HG02588 (cell line): ENCODE measurements at regions not wholly inside any gene's neighbourhood (a gene's known extent, or its start where the extent isn't known, plus 50 kb on each side); places are given as distances from the start of the nearest gene placed in this dataset.
"Not testable (repeated sequence)": the region's sequence is repeated elsewhere in the genome, so short reads cannot be mapped to it uniquely, and the experiment has no call there.

Experiments
- ATAC-seq: cut with Tn5 transposase; IDR thresholded peaks from one replicate; pipeline ENCODE4 v1.9.1; 2021; ENCODE audit warnings: mild to moderate bottlenecking, moderate library complexity; ENCODE audit not compliant: unreplicated experiment

- ATAC-seq: no peak
These were observed 882.2 kb upstream of the B3GALT2 start for GRCh38 chr1:194068446-194069167.

- ATAC-seq: no peak
These were observed 881.4 kb upstream of the B3GALT2 start for GRCh38 chr1:194067772-194068171.

DNA sequence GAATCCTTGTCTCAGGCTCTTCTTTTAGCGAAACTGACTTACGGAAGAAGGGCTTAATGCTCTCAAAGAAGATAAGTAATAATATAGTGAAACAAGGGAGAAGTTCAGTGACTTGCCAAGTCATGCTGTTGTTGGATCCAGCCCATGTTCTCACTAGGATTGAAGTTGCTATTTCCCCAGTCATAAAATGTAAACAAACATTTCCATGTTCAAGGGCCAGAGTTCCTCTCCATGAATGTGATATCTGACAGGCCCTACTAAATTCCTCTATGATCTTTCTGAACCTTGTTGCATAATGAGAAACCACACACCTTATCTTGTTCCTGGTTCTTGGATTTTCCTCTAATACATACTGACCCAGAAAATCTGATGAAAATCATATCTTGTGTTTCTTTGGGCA is 876.5 kb upstream of the B3GALT2 start:
- ATAC-seq: no peak

DNA sequence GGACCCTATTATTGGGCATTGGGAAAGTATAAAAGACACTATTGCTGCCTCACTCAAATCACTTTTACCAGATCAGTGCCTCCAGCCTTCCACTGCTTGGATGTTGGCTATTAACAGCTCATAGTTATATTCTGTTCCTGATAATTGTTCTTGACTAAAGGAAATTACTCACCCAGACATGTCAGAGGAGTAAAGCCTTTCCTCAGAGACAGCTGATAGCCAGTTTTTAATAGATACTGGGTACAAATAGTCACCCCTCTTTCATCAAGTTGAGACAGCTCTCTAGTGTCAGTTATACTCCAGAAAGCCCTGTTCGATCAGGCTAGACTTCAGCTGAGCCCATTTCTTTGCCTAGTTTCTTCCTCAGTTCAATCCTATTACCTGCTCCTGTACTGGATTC is 876.1 kb upstream of the B3GALT2 start:
- no peak for ATAC-seq

DNA sequence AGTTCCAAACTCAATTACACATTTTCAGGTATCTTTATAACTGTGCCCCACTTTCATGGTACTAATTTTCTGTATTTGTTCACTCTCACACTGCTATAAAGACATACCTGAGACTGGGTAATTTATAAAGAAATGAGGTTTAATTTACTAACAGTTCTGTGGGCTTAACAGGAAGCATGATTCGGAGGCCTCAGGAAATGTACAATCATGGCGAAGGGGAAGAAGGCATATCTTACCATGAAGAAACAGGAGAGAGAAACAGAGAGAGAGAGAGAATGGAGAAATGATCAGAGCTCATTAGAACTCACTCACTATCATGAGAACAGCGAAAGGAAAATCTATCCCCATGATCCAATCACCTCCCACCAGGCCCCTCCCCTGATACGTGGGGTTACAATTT is 874.1 kb upstream of the B3GALT2 start:
- ATAC-seq: no peak

GRCh38 chr1:194058268-194058667 is 871.9 kb upstream of the B3GALT2 start:
- not testable (repeated sequence) for ATAC-seq

DNA sequence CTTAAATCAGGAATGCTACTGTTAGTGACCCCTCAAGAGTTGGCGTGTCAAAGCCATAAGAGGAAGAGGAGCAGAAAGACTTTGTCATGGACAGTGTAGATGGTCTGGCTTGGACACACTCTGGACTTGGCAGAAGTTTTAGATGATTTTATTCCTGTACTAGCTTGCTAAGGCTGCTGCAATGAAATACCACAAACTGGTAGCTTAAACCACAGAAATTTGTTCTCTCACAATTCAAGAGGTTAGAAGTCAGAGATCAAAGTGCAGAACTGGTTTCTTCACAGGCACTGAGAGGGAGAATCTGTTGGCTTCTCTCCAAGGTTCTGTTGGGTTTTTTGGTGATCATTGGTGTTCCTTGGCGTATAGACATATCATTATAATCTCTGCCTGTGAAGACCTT is 869.8 kb upstream of the B3GALT2 start:
- ATAC-seq: no peak

- ATAC-seq: no peak
These were observed 869.1 kb upstream of the B3GALT2 start for GRCh38 chr1:194055536-194055935.

GRCh38 chr1:194052514-194053338 is 866.3 kb upstream of the B3GALT2 start:
- peak; percentile 66 for ATAC-seq

GRCh38 chr1:194047921-194048320 is 861.5 kb upstream of the B3GALT2 start:
- ATAC-seq: no peak

- no peak for ATAC-seq
These were observed 860.8 kb upstream of the B3GALT2 start for GRCh38 chr1:194047206-194047605.

- ATAC-seq: no peak
These were observed 859.0 kb upstream of the B3GALT2 start for GRCh38 chr1:194045416-194045815.

DNA sequence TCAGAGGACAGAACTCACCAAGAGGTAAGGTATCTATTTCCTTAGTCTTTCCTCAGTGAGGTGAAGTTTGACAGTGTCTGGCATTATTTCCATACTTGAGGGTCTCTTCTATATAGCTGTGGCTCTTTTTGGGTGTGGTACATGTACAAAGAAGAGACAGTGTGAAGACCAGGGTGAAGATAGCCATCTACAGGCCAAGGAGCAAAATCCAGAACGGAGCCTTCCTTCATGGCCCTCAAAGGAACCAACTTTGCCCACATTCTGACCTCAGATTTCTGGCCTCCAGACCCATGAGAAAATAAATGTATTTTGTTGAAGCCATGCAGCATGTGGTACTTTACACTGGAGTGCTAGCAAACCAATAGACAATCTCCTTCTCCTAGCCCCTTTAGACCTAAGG is 858.5 kb upstream of the B3GALT2 start:
- ATAC-seq: no peak

DNA sequence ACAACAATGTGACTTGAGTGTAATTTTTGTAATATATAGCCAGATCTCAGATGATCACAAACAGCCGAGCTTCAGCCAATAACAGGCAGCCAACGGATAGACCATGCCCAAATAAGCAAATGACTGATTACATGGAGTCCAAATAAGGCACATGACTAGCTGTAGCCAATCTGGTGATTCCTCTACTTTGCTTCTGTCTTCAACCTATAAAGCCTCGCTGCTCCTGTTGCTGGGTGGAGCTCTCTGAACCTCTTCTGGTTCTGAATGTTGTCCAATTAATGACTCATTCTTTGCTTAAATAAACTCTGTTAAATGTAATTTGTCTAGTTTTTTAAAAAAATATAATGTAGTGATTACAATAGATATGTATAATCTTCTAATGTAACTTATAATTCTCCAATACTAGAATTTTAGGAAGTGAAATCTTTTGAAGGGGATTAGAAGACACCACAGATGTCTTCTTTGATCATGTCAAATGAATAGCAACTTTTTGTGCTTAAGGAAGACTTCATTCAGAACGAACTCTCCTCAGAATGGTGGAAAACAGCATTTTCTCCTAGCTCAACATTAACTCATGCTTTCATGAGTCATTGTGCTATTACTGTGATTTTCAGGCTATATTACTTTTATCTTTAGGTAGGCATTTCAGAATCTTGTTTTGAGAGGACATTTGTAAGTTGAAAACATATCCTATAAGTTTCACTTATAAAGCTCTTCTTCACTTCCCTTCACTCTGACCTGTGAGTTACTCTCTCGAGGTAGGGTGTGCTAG is 857.8 kb upstream of the B3GALT2 start:
- ATAC-seq: no peak

GRCh38 chr1:194042736-194043135 is 856.3 kb upstream of the B3GALT2 start:
- ATAC-seq: no peak

DNA sequence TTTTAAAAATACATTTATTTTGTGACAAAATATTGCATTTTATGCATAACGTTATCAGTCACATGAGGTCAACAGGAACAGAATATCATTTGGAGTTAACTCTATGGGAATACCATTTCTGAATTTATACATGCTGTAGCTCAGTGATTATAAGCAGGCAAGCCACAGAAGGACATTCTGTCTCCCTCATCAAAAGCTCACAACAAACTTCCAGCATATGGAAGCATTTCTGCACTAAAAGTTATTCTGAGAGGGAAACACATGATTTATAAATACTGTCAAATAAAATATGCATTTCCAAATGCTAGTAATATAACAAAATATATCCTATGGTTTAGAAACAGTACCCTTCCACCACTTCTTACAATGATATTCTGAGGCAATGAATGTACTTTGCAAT is 854.1 kb upstream of the B3GALT2 start:
- ATAC-seq: no peak

DNA sequence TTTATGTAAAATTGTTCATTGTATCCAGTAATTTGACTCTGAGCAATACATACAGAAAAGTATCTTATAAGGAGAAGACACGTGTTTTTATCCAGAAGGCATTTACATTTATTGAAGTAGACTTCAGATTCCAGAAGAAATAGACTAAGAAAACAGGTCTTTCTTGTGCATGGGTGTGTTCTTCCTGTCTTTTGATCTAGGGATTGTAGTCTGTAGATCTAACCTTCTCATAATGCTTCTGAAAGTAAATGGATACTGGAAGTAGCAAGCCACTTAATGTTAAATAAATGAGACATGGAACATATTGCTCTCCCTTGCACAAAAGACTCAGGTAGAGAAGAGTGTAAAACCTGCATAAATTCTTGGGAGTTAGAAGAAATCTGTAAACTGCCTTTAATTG is 853.2 kb upstream of the B3GALT2 start:
- no peak for ATAC-seq

DNA sequence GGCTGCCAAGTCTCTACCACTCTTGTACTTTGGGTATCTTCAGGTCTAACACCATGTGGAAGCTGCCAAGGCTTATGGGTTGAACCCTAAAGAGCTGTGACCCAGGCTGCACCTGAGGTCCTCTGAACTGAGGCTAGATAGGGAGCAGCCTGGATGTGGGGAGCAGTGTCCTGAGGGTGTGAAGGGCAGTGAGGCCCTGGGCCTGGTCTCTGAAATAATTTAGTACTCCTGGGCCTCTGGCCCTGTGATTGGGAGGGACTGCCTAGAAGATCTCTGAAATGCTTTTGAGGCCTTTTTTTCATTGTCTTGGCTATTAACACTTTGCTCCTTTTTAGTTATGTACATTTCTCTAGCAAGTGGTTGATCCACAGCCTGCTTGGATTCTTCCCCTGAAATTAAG is 847.2 kb upstream of the B3GALT2 start:
- ATAC-seq: no peak

DNA sequence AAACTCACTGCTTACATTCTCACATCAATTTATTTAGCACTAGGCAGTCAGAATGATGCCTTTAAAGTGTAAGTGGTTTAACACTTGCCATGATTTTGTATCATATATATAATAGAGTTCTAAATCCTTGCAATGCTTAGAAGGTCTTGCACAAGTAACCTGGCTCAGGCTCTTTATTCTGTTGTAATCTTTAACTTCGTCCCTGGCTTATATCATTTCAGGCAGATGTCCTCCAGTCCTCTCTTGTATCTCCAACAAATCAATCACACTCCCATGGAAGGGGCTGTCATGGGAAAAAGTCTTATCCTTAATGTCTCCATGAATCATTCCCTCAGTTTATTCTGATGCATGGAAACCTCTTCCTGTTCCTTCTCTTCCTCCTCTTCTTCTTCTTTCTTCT is 841.6 kb upstream of the B3GALT2 start:
- no peak for ATAC-seq

- ATAC-seq: no peak
These were observed 840.0 kb upstream of the B3GALT2 start for GRCh38 chr1:194026422-194026821.

DNA sequence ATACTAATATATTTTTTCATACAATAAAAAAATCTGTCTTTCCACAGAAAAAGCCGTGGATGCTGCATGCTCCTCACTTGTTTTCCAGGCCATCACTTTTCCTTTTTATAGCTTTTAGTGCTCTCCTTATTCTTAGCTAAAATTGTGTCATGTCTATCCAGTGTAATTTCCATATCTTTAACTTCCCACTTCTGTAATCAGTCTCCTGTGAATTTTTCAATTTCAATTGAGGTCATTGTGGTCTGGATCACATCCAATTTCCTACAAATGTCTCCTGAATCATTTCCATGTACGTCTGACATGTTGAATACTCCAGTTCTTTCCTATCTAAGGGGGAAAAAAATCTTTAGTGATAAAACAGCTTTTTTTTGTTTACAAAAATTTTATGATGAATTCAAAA is 838.2 kb upstream of the B3GALT2 start:
- no peak for ATAC-seq

DNA sequence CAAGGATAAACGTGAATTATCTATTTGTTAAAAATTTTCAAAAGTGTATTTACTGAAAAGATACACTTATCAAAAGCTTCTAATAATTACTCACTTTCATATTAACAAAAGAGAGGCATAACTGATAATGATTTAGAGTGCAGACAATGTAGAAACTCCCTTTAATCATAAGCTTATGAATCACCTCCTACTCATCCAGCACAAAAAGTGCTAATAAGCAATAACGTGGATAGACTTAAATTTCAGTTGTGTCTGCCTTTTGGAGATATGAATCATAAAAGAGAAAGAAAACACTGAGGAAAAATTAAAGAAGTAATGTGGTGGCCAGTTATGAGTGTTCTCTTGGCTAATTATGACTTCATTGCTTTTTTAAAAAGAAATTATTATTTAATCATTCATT is 827.6 kb upstream of the B3GALT2 start:
- ATAC-seq: no peak
